ENCODE measurements at regions not wholly inside any gene's neighbourhood (a gene's known extent, or its start where the extent isn't known, plus 50 kb on each side); places are given as distances from the start of the nearest gene placed in this dataset.

DNA sequence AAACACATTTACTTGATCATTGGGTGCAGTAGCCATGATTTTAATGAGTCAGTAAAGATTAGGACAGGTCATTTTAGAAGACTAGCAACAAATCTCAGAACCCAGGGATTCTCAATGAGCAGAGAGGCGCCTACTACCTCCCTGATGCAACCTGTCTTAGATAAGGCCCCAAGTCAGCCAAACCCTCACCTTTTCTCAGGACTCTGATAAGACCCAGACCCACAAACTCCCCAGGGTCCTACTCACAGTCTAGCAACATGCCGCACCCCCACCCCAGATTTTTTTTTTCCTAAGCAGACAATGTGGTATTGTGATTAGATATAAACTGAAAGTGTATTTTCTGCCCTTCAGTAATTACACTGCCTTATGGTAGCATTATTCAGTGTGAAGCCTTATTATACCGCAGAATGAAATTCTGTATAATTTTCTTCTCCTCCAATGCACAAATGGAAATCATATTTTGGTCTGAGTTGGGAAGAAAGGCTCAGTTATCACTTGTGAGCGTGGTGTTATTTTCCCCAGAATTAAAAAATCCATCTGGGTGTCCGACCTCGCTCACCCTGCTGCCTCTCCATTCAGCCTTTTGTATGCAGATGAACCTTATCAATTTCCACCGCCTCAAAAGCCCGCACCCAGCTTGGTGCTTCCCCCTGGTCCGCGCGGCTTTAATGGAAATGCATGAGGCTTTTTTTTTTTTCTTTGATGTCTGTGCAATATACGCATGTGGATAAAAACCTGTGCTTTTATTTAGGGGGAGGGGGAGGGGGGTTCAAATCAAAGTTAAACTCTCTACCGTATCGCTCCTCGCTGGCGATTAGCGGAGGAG is 122.0 kb upstream of the SOX14 start:
- TF ChIP-seq, protein P1, sequence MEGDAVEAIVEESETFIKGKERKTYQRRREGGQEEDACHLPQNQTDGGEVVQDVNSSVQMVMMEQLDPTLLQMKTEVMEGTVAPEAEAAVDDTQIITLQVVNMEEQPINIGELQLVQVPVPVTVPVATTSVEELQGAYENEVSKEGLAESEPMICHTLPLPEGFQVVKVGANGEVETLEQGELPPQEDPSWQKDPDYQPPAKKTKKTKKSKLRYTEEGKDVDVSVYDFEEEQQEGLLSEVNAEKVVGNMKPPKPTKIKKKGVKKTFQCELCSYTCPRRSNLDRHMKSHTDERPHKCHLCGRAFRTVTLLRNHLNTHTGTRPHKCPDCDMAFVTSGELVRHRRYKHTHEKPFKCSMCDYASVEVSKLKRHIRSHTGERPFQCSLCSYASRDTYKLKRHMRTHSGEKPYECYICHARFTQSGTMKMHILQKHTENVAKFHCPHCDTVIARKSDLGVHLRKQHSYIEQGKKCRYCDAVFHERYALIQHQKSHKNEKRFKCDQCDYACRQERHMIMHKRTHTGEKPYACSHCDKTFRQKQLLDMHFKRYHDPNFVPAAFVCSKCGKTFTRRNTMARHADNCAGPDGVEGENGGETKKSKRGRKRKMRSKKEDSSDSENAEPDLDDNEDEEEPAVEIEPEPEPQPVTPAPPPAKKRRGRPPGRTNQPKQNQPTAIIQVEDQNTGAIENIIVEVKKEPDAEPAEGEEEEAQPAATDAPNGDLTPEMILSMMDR (IDR thresholded peaks at IDR 0.05; ENCODE audit: low read depth, low read length) = no peak
- TF ChIP-seq POLR2A (IDR thresholded peaks at IDR 0.05; ENCODE audit: extremely low read depth, insufficient read length) = no peak
- TF ChIP-seq, protein P2, sequence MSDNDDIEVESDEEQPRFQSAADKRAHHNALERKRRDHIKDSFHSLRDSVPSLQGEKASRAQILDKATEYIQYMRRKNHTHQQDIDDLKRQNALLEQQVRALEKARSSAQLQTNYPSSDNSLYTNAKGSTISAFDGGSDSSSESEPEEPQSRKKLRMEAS (IDR thresholded peaks at IDR 0.05; ENCODE audit: low read depth, low read length) = no peak
